Breast epithelium (tissue), 4 donors: ENCODE measurements at regions not wholly inside any gene's neighbourhood (a gene's known extent, or its start where the extent isn't known, plus 50 kb on each side); places are given as distances from the start of the nearest gene placed in this dataset.

Experiments used
- DNase-seq, 2 donors: peaks; one replicate each; pipeline ENCODE4 v3.0.0-alpha.2; 2019; ENCODE audit warnings: low spot score in 2 of 2
- H3K27ac ChIP-seq, 2 donors: fragments of 200-600 bp; sonication (generic) in 1 of 2; one replicate each; pipeline ENCODE4 v1.5.1; 2016 to 2019; ENCODE audit warnings: mild to moderate bottlenecking in 1 of 2
- H3K27me3 ChIP-seq, 2 donors: fragments of 200-600 bp; sonication (generic) in 1 of 2; one replicate each; pipeline versions ENCODE4 v1.5.1 to v1.6.0; 2017 to 2019; ENCODE audit warnings: control low read depth in 1 of 2, mild to moderate bottlenecking in 1 of 2
- H3K36me3 ChIP-seq: fragments of 200-600 bp; one replicate; pipeline ENCODE4 v1.5.1; 2019
- H3K4me1 ChIP-seq, 2 donors: fragments of 200-600 bp; sonication (generic); one replicate each; pipeline ENCODE4 v1.5.1; 2016 to 2019; ENCODE audit warnings: control low read depth in 1 of 2
- H3K4me3 ChIP-seq, 3 donors: fragments of 200-600 bp; sonication (generic); 1 replicate in 2 of 3; 2 replicates in 1 of 3; pipeline ENCODE4 v1.5.1; 2016 to 2019; ENCODE audit warnings: mild to moderate bottlenecking in 3 of 3, moderate library complexity in 2 of 3
- H3K9me3 ChIP-seq, 2 donors: fragments of 200-600 bp; sonication (generic) in 1 of 2; one replicate each; pipeline ENCODE4 v1.5.1; 2016 to 2019; ENCODE audit warnings: control low read depth in 1 of 2
- CTCF ChIP-seq, 3 donors: fragments of 450-650 bp; IDR thresholded peaks; one replicate each; pipeline ENCODE4 v1.5.1; 2016 to 2017; ENCODE audit warnings: antibody characterized with exemption in 3 of 3, mild to moderate bottlenecking in 3 of 3, moderate library complexity in 3 of 3
- POLR2A ChIP-seq: fragments of 450-650 bp; IDR thresholded peaks from one replicate; pipeline ENCODE4 v1.6.1; 2016; ENCODE audit warnings: antibody characterized with exemption, mild to moderate bottlenecking, moderate library complexity
- POLR2AphosphoS5 ChIP-seq, 3 donors: sonication (generic); formaldehyde crosslinking; IDR thresholded peaks; one replicate each; pipeline ENCODE4 v1.6.1; 2017; ENCODE audit warnings: antibody characterized with exemption in 3 of 3
- intact Hi-C: fragments of 100-400 bp; cut with DNase I; formaldehyde crosslinking; loops from one replicate; pipeline ENCODE4 v1.15.1; 2023; ENCODE audit warnings: low total_unique reads

- H3K9me3 ChIP-seq: no peaks in the 10 kb centered on the region
- no peak for DNase-seq
- no peak overlapping the region for H3K4me3 ChIP-seq
- H3K36me3 ChIP-seq: no peaks in the 10 kb centered on the region
- TF ChIP-seq CTCF (IDR thresholded peaks at IDR 0.05): no peak
- no peak for TF ChIP-seq POLR2A
- no peak for TF ChIP-seq POLR2AphosphoS5 (IDR thresholded peaks at IDR 0.05)
- H3K27me3 ChIP-seq: no peaks in the 10 kb centered on the region
- intact Hi-C loops: no loop called here
- no peak overlapping the region for H3K27ac ChIP-seq
- no peaks in the 10 kb centered on the region for H3K4me1 ChIP-seq
Observed at GRCh38 chr15:47355759-47356158, 361.5 kb upstream of the SEMA6D start.

- no peak overlapping the region for H3K27ac ChIP-seq
- H3K36me3 ChIP-seq: no peaks in the 10 kb centered on the region
- DNase-seq: no peak
- H3K4me1 ChIP-seq: no peaks in the 10 kb centered on the region
- intact Hi-C loops: no loop called here
- no peaks in the 10 kb centered on the region for H3K9me3 ChIP-seq
- TF ChIP-seq POLR2AphosphoS5 (IDR thresholded peaks at IDR 0.05) (no peak), POLR2A (no peak)
- no peak overlapping the region for H3K4me3 ChIP-seq
- H3K27me3 ChIP-seq: no peaks in the 10 kb centered on the region
Observed at GRCh38 chr15:47356297-47356696, 361.0 kb upstream of the SEMA6D start.

GRCh38 chr15:47358876-47359275 lies 358.4 kb upstream of the SEMA6D start:
- Histone ChIP-seq H3K9me3 (no peaks in the 10 kb centered on the region), H3K4me3 (no peak overlapping the region), H3K27me3 (no peaks in the 10 kb centered on the region), H3K27ac (no peak overlapping the region), H3K36me3 (no peaks in the 10 kb centered on the region), H3K4me1 (no peaks in the 10 kb centered on the region)
- no peak for DNase-seq
- intact Hi-C loops: no loop called here
- TF ChIP-seq POLR2AphosphoS5 (IDR thresholded peaks at IDR 0.05) (no peak), CTCF (IDR thresholded peaks at IDR 0.05) (no peak), POLR2A (no peak)

GRCh38 chr15:47360305-47360704 lies 357.0 kb upstream of the SEMA6D start:
- no peaks in the 10 kb centered on the region for H3K4me1 ChIP-seq
- H3K36me3 ChIP-seq: no peaks in the 10 kb centered on the region
- H3K9me3 ChIP-seq: no peaks in the 10 kb centered on the region
- H3K27me3 ChIP-seq: no peaks in the 10 kb centered on the region
- intact Hi-C loops: no loop called here
- H3K4me3 ChIP-seq: no peak overlapping the region
- no peak overlapping the region for H3K27ac ChIP-seq
- no peak for DNase-seq
- TF ChIP-seq POLR2AphosphoS5 (IDR thresholded peaks at IDR 0.05): no peak
- no peak for TF ChIP-seq POLR2A
- TF ChIP-seq CTCF (IDR thresholded peaks at IDR 0.05): no peak

GRCh38 chr15:47362118-47362905 lies 355.0 kb upstream of the SEMA6D start:
- H3K27ac ChIP-seq: no peak overlapping the region
- H3K4me1 ChIP-seq: no peaks in the 10 kb centered on the region
- no peaks in the 10 kb centered on the region for H3K36me3 ChIP-seq
- H3K27me3 ChIP-seq: no peaks in the 10 kb centered on the region
- intact Hi-C loops: no loop called here
- no peak overlapping the region for H3K4me3 ChIP-seq
- TF ChIP-seq POLR2A (no peak), POLR2AphosphoS5 (IDR thresholded peaks at IDR 0.05) (no peak), CTCF (IDR thresholded peaks at IDR 0.05) (no peak)
- DNase-seq: no peak
- H3K9me3 ChIP-seq: no peaks in the 10 kb centered on the region
